C4-2B (cell line): ENCODE measurements at regions not wholly inside any gene's neighbourhood (a gene's known extent, or its start where the extent isn't known, plus 50 kb on each side); places are given as distances from the start of the nearest gene placed in this dataset.

Source experiments
- CTCF ChIP-seq: fragments of 450-650 bp; conservative IDR thresholded peaks from 2 replicates; pipeline ENCODE4 v1.5.1; 2017; ENCODE audit warnings: mild to moderate bottlenecking
- ZFX ChIP-seq: fragments of 450-650 bp; IDR thresholded peaks from 2 replicates; pipeline ENCODE4 v1.6.1; 2017

GRCh38 chr1:218835609-218836008 is 338.1 kb upstream of the LYPLAL1 start:
- TF ChIP-seq CTCF (no peak), ZFX (no peak)
